ENCODE measurements at regions not wholly inside any gene's neighbourhood (a gene's known extent, or its start where the extent isn't known, plus 50 kb on each side); places are given as distances from the start of the nearest gene placed in this dataset.

GRCh38 chr13:106852436-106852835, 284.5 kb upstream of the ARGLU1 start:
- no peak for DNase-seq
- 72 to 81% (median 76%) methylated on average over 8 of the region's 8 CpGs for WGBS, 5 donors
- no peaks in the 10 kb centered on the region for H3K27me3 ChIP-seq

GRCh38 chr13:106850973-106851650, 283.2 kb upstream of the ARGLU1 start:
- no peak for DNase-seq
- Histone ChIP-seq H3K4me3 (no peak overlapping the region), H3K27me3 (no peaks in the 10 kb centered on the region), H3K36me3 (no peaks in the 10 kb centered on the region), H3K9me3 (no peaks in the 10 kb centered on the region), H3K27ac (no peak overlapping the region), H3K4me1 (no peaks in the 10 kb centered on the region)
- 81 to 96% (median 91%) methylated on average over 7 of the region's 7 CpGs for WGBS, 5 donors
- intact Hi-C loops (cut with DNase I; ENCODE audit: low total_unique reads), result no loop called here
- TF ChIP-seq POLR2A (IDR thresholded peaks at IDR 0.05) (no peak), POLR2AphosphoS5 (IDR thresholded peaks at IDR 0.05) (no peak), EP300 (IDR thresholded peaks at IDR 0.05) (no peak), CTCF (IDR thresholded peaks at IDR 0.05) (no peak)

More at GRCh38 chr13:106852436-106852835, 284.5 kb upstream of the ARGLU1 start:
- H3K9me3 ChIP-seq, result no peaks in the 10 kb centered on the region
- H3K36me3 ChIP-seq, result no peaks in the 10 kb centered on the region
- no peak for TF ChIP-seq POLR2A (IDR thresholded peaks at IDR 0.05)
- no peak for TF ChIP-seq POLR2AphosphoS5 (IDR thresholded peaks at IDR 0.05)
- no peak for TF ChIP-seq CTCF (IDR thresholded peaks at IDR 0.05)
- no peak for TF ChIP-seq EP300 (IDR thresholded peaks at IDR 0.05)
- H3K4me3 ChIP-seq, result no peak overlapping the region
- H3K4me1 ChIP-seq, result no peaks in the 10 kb centered on the region
- intact Hi-C loops (cut with DNase I; ENCODE audit: low total_unique reads), result no loop called here
- H3K27ac ChIP-seq, result no peak overlapping the region

GRCh38 chr13:106846571-106847448, 278.9 kb upstream of the ARGLU1 start:
- DNase-seq, result no peak
- Histone ChIP-seq H3K27me3 (no peaks in the 10 kb centered on the region), H3K4me3 (no peak overlapping the region), H3K36me3 (no peaks in the 10 kb centered on the region), H3K9me3 (no peaks in the 10 kb centered on the region), H3K27ac (no peak overlapping the region), H3K4me1 (no peaks in the 10 kb centered on the region)
- intact Hi-C loops (cut with DNase I; ENCODE audit: low total_unique reads), result no loop called here
- TF ChIP-seq POLR2A (IDR thresholded peaks at IDR 0.05), result no peak
- TF ChIP-seq EP300 (IDR thresholded peaks at IDR 0.05), result no peak
- TF ChIP-seq POLR2AphosphoS5 (IDR thresholded peaks at IDR 0.05), result no peak
- WGBS, 5 donors, result 84 to 93% (median 90%) methylated on average over 5 of the region's 5 CpGs

GRCh38 chr13:106836186-106836802, 268.4 kb upstream of the ARGLU1 start:
- H3K27ac ChIP-seq, result no peak overlapping the region
- H3K36me3 ChIP-seq, result no peaks in the 10 kb centered on the region
- intact Hi-C loops (cut with DNase I; ENCODE audit: low total_unique reads), result no loop called here
- DNase-seq, result no peak
- 45 to 62% (median 52%) methylated on average over 4 of the region's 4 CpGs for WGBS, 5 donors
- H3K9me3 ChIP-seq, result peaks cover 0 to 7% (median 0%) of the 10 kb centered on the region in 4 donors
- peaks cover 0 to 9% (median 0%) of the 10 kb centered on the region in 4 donors for H3K4me1 ChIP-seq
- no peaks in the 10 kb centered on the region for H3K27me3 ChIP-seq
- H3K4me3 ChIP-seq, result no peak overlapping the region
- TF ChIP-seq POLR2A (IDR thresholded peaks at IDR 0.05) (no peak), POLR2AphosphoS5 (IDR thresholded peaks at IDR 0.05) (no peak), CTCF (IDR thresholded peaks at IDR 0.05) (no peak), EP300 (IDR thresholded peaks at IDR 0.05) (no peak)
